Neural crest cell (in vitro differentiated cells): ENCODE measurements at regions not wholly inside any gene's neighbourhood (a gene's known extent, or its start where the extent isn't known, plus 50 kb on each side); places are given as distances from the start of the nearest gene placed in this dataset.

ENCODE experiments used
- DNase-seq: peaks from one replicate; pipeline ENCODE4 v3.0.0; 2021; ENCODE audit warnings: low read depth, mixed read lengths, low spot score
- H3K27ac Mint-ChIP-seq: one replicate; pipeline ENCODE4 v1.8.0; 2021; ENCODE audit warnings: mild to moderate bottlenecking, mixed read lengths; ENCODE audit not compliant: unreplicated experiment
- H3K27me3 Mint-ChIP-seq: 2 replicates; pipeline ENCODE4 v1.8.0; 2021; ENCODE audit warnings: low read depth, mild to moderate bottlenecking, mixed read lengths
- H3K36me3 Mint-ChIP-seq: 2 replicates; pipeline ENCODE4 v1.8.0; 2021; ENCODE audit warnings: low read depth, mild to moderate bottlenecking, mixed read lengths
- H3K4me1 Mint-ChIP-seq: 2 replicates; pipeline ENCODE4 v1.8.0; 2021; ENCODE audit warnings: mixed read lengths
- H3K4me3 Mint-ChIP-seq: one replicate; pipeline ENCODE4 v1.8.0; 2021; ENCODE audit warnings: mild to moderate bottlenecking, mixed read lengths
- H3K9me3 Mint-ChIP-seq: 2 replicates; pipeline ENCODE4 v1.8.0; 2021; ENCODE audit warnings: mixed read lengths
- CTCF ChIP-seq: fragments of 200-600 bp; sonication (generic); conservative IDR thresholded peaks from 2 replicates; pipeline ENCODE4 v1.5.0; 2021; ENCODE audit warnings: antibody characterized with exemption, mild to moderate bottlenecking

- Mint-ChIP-seq H3K9me3 (peaks cover 11% of the 10 kb centered on the region), H3K27me3 (peaks cover 8% of the 10 kb centered on the region), H3K27ac (no peak overlapping the region), H3K36me3 (no peaks in the 10 kb centered on the region), H3K4me1 (no peaks in the 10 kb centered on the region), H3K4me3 (no peak overlapping the region)
- no peak for TF ChIP-seq CTCF
- DNase-seq: no peak
Observed at GRCh38 chr5:148759101-148759500, 67.3 kb upstream of the ADRB2 start.

GRCh38 chr5:148760945-148761638, 65.3 kb upstream of the ADRB2 start:
- Mint-ChIP-seq H3K36me3 (no peaks in the 10 kb centered on the region), H3K4me3 (no peak overlapping the region), H3K9me3 (peaks cover 6% of the 10 kb centered on the region), H3K27ac (no peak overlapping the region), H3K27me3 (peaks cover 14% of the 10 kb centered on the region), H3K4me1 (no peaks in the 10 kb centered on the region)
- no peak for TF ChIP-seq CTCF
- DNase-seq: no peak

- no peak overlapping the region for H3K27ac Mint-ChIP-seq
- no peaks in the 10 kb centered on the region for H3K36me3 Mint-ChIP-seq
- H3K9me3 Mint-ChIP-seq: no peaks in the 10 kb centered on the region
- no peak for TF ChIP-seq CTCF
- H3K4me3 Mint-ChIP-seq: no peak overlapping the region
- no peak for DNase-seq
- H3K27me3 Mint-ChIP-seq: peaks cover 10% of the 10 kb centered on the region
- H3K4me1 Mint-ChIP-seq: no peaks in the 10 kb centered on the region
Observed at GRCh38 chr5:148763996-148764395, 62.4 kb upstream of the ADRB2 start.

GRCh38 chr5:148765061-148765460, 61.4 kb upstream of the ADRB2 start:
- Mint-ChIP-seq H3K4me1 (no peaks in the 10 kb centered on the region), H3K36me3 (no peaks in the 10 kb centered on the region)
- DNase-seq: no peak

GRCh38 chr5:148768806-148769415, 57.5 kb upstream of the ADRB2 start:
- no peak for TF ChIP-seq CTCF

More at GRCh38 chr5:148765061-148765460, 61.4 kb upstream of the ADRB2 start:
- TF ChIP-seq CTCF: no peak
- H3K4me3 Mint-ChIP-seq: no peak overlapping the region
- no peak overlapping the region for H3K27ac Mint-ChIP-seq
- peaks cover 10% of the 10 kb centered on the region for H3K27me3 Mint-ChIP-seq
- H3K9me3 Mint-ChIP-seq: no peaks in the 10 kb centered on the region

More at GRCh38 chr5:148768806-148769415, 57.5 kb upstream of the ADRB2 start:
- H3K27ac Mint-ChIP-seq: no peak overlapping the region
- peaks cover 28% of the 10 kb centered on the region for H3K27me3 Mint-ChIP-seq
- no peaks in the 10 kb centered on the region for H3K36me3 Mint-ChIP-seq
- no peaks in the 10 kb centered on the region for H3K9me3 Mint-ChIP-seq
- H3K4me1 Mint-ChIP-seq: no peaks in the 10 kb centered on the region
- DNase-seq: no peak
- no peak overlapping the region for H3K4me3 Mint-ChIP-seq
